Panc1 (cell line): ENCODE measurements at regions not wholly inside any gene's neighbourhood (a gene's known extent, or its start where the extent isn't known, plus 50 kb on each side); places are given as distances from the start of the nearest gene placed in this dataset.

Experiments used
- ATAC-seq: fragments of 200-7000 bp; cut with Tn5 transposase; 2 replicates; pipeline ENCODE4 v1.9.1; 2020; ENCODE audit warnings: mild to moderate bottlenecking, moderate library complexity
- BruUV-seq: library from RNA; stranded (reverse); fragments of 400-500 nt; replicated peaks from 2 replicates; lab custom pipeline; 2021; lab: Mats Ljungman, UMichigan
- CTCF ChIA-PET: fragments of 300-600 bp; sonication (Branson Sonifier 250); formaldehyde crosslinking; loops from one replicate; lab custom pipeline; 2022; ENCODE audit warnings: antibody characterized with exemption; lab: Charles Lee
- POLR2A ChIA-PET: fragments of 300-600 bp; sonication (Branson Sonifier 250); formaldehyde crosslinking; loops from one replicate; lab custom pipeline; 2022; ENCODE audit warnings: antibody characterized with exemption; lab: Charles Lee
- DNase-seq: peaks from one replicate; pipeline ENCODE4 v3.0.0-alpha.2; 2010; ENCODE audit warnings: low read depth, low spot score
- H3K27ac ChIP-seq: 2 replicates; pipeline ENCODE4 v1.5.1; 2011; ENCODE audit warnings: mild to moderate bottlenecking, low read length, inconsistent platforms
- H3K27me3 ChIP-seq: fragments of 200-500 bp; sonication (Bioruptor generic); 2 replicates; pipeline ENCODE4 v1.6.0; 2014; ENCODE audit warnings: low read length, inconsistent platforms; ENCODE audit not compliant: control insufficient read depth, insufficient read depth
- H3K36me3 ChIP-seq: fragments of 200-500 bp; sonication (Bioruptor generic); 2 replicates; pipeline ENCODE4 v1.5.1; 2014; ENCODE audit warnings: inconsistent platforms, mild to moderate bottlenecking, low read length, moderate library complexity; ENCODE audit not compliant: control insufficient read depth, insufficient read depth
- H3K4me1 ChIP-seq: 2 replicates; pipeline ENCODE4 v1.5.1; 2011; ENCODE audit warnings: inconsistent platforms, mild to moderate bottlenecking, low read length, moderate library complexity; ENCODE audit not compliant: control insufficient read depth, insufficient read depth
- H3K4me3 ChIP-seq, 2 experiments: 2 replicates each; pipeline ENCODE4 v1.5.1; 2011 to 2012; ENCODE audit warnings: low read depth in 2 of 2, low read length in 2 of 2, mild to moderate bottlenecking in 2 of 2, inconsistent platforms in 1 of 2, moderate library complexity in 1 of 2
- H3K9me3 ChIP-seq: fragments of 200-500 bp; sonication (Bioruptor generic); 2 replicates; pipeline ENCODE4 v1.5.1; 2014; ENCODE audit warnings: low read depth, mild to moderate bottlenecking, inconsistent platforms, low read length, moderate library complexity; ENCODE audit not compliant: control insufficient read depth, insufficient read depth
- CTCF ChIP-seq: fragments of 450-650 bp; IDR thresholded peaks from 2 replicates; pipeline ENCODE4 v1.5.1; 2017; ENCODE audit warnings: mild to moderate bottlenecking
- POLR2AphosphoS5 ChIP-seq: IDR thresholded peaks from 2 replicates; pipeline ENCODE4 v1.6.1; 2012; ENCODE audit warnings: mild to moderate bottlenecking, low read depth, low read length, moderate library complexity
- REST ChIP-seq, 2 experiments: IDR thresholded peaks; 2 replicates each; pipeline ENCODE4 v1.6.1; 2011 to 2012; ENCODE audit warnings: low read depth in 2 of 2, control low read depth in 1 of 2, low read length in 1 of 2, mild to moderate bottlenecking in 1 of 2, moderate library complexity in 1 of 2; ENCODE audit not compliant: insufficient read depth in 1 of 2
- SIN3A ChIP-seq: IDR thresholded peaks from 2 replicates; pipeline ENCODE4 v1.6.1; 2012; ENCODE audit warnings: low read depth, mild to moderate bottlenecking, low read length, moderate library complexity, borderline replicate concordance; ENCODE audit not compliant: insufficient read depth
- TCF7L2 ChIP-seq: IDR thresholded peaks from 2 replicates; pipeline ENCODE4 v1.6.1; 2011; ENCODE audit warnings: mild to moderate bottlenecking, low read depth, low read length, inconsistent platforms
- in situ Hi-C: cut with HindIII; loops from 2 replicates; pipeline ENCODE4 v1.10.0; 2016; ENCODE audit warnings: low sequenced_read_pairs, low pct_unique_long_range_greater_than_20kb
- intact Hi-C: fragments of 100-400 bp; cut with micrococcal nuclease; formaldehyde crosslinking; loops from one replicate; pipeline ENCODE4 v1.10.0; 2022; ENCODE audit not compliant: unreplicated experiment

DNA sequence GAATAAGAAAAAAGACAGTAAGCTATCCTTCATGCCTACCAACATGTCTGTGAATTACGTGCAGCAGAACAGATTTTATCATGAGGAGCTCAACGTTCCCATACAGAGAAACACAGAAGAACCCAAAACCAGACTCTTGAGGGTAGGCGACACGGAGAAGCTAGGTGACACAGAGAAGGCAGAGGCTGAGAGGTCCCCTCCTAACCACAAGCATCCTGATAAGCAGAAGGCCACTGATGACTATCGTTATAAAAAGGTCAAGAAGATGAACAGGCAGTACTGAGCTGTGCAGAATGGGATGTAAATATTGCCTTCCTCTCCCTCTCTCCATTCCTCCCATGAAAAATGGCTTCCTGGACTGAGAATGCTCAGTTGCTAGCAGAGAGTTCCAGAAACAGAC, 350.2 kb upstream of the BOD1L1 start:
- H3K27me3 ChIP-seq: no peaks in the 10 kb centered on the region
- no peak for ATAC-seq
- no peaks in the 10 kb centered on the region for H3K4me1 ChIP-seq
- TF ChIP-seq CTCF (no peak), SIN3A (no peak), TCF7L2 (no peak), REST (IDR thresholded peaks at IDR 0.05; ENCODE audit: insufficient read depth in 1 of 2, low read depth in 2 of 2, low read length in 1 of 2) (no peak), POLR2AphosphoS5 (no peak)
- in situ Hi-C loops: no loop called here
- no peaks in the 10 kb centered on the region for H3K9me3 ChIP-seq
- no TSS peak for BruUV-seq
- no peaks in the 10 kb centered on the region for H3K36me3 ChIP-seq
- CTCF ChIA-PET: no interaction called here
- no peak overlapping the region for H3K4me3 ChIP-seq
- no peak overlapping the region for H3K27ac ChIP-seq
- intact Hi-C loops: no loop called here
- DNase-seq: no peak
- POLR2A ChIA-PET: no interaction called here

DNA sequence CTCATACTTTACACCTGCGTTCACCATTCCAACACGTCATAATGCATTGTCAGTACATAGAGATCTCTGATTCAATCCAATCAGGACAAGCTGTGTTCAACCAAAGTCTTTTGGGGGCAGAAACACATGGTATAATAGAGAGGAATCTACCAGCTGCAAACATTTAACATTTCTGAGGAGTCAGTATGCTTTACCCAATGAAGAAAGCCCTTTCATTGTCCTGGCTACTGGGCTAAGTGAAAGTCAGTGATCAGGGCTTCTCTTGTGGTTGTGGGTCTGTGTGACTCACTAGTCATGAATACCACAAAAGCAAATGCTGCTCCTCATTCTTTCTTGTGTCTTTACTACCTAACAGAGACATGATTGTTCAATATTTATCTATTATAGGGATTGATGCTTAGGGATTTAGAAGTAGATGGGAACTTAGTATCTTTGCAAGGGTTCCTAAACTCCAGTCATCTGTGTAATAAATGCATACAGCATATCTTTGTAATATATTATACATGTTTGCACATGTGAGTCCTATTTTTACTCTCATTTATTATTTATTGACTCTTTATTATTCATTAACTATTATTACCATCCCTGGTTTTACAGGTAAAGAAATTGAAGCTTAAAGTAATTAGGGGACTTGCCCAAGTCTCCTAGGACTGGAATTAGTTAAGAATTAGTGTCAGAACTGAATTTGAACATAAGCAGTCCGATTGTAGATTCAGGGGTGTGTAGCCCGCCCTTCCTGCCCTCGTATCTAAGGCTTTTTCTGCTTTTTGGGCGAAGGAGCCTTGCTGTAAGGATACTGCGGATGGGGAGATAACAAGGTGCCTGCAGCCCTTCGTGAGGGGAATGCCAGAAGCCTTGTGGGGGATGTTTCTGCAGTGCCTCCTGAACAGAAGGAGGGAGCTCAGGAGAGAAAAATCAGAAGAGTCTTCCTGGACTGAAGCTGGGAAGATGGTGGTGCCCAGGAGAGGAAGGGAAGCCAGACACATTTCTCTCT, 353.1 kb upstream of the BOD1L1 start:
- POLR2A ChIA-PET: no interaction called here
- in situ Hi-C loops: no loop called here
- Histone ChIP-seq H3K27ac (no peak overlapping the region), H3K27me3 (no peaks in the 10 kb centered on the region), H3K9me3 (no peaks in the 10 kb centered on the region), H3K36me3 (no peaks in the 10 kb centered on the region), H3K4me1 (no peaks in the 10 kb centered on the region), H3K4me3 (no peak overlapping the region)
- DNase-seq (no peak), ATAC-seq (no peak)
- TF ChIP-seq POLR2AphosphoS5: no peak
- TF ChIP-seq SIN3A: no peak
- TF ChIP-seq CTCF: no peak
- TF ChIP-seq TCF7L2: no peak
- TF ChIP-seq REST (IDR thresholded peaks at IDR 0.05; ENCODE audit: insufficient read depth in 1 of 2, low read depth in 2 of 2, low read length in 1 of 2): no peak
- CTCF ChIA-PET: no interaction called here
- intact Hi-C loops: no loop called here
- no TSS peak for BruUV-seq
